Panc1 (cell line): ENCODE measurements at regions not wholly inside any gene's neighbourhood (a gene's known extent, or its start where the extent isn't known, plus 50 kb on each side); places are given as distances from the start of the nearest gene placed in this dataset.

Experiments
- ATAC-seq: fragments of 200-7000 bp; cut with Tn5 transposase; 2 replicates; pipeline ENCODE4 v1.9.1; 2020; ENCODE audit warnings: mild to moderate bottlenecking, moderate library complexity
- BruUV-seq: library from RNA; stranded (reverse); fragments of 400-500 nt; replicated peaks from 2 replicates; lab custom pipeline; 2021; lab: Mats Ljungman, UMichigan
- CTCF ChIA-PET: fragments of 300-600 bp; sonication (Branson Sonifier 250); formaldehyde crosslinking; loops from one replicate; lab custom pipeline; 2022; ENCODE audit warnings: antibody characterized with exemption; lab: Charles Lee
- POLR2A ChIA-PET: fragments of 300-600 bp; sonication (Branson Sonifier 250); formaldehyde crosslinking; loops from one replicate; lab custom pipeline; 2022; ENCODE audit warnings: antibody characterized with exemption; lab: Charles Lee
- DNase-seq: peaks from one replicate; pipeline ENCODE4 v3.0.0-alpha.2; 2010; ENCODE audit warnings: low read depth, low spot score
- H3K27ac ChIP-seq: 2 replicates; pipeline ENCODE4 v1.5.1; 2011; ENCODE audit warnings: mild to moderate bottlenecking, low read length, inconsistent platforms
- H3K27me3 ChIP-seq: fragments of 200-500 bp; sonication (Bioruptor generic); 2 replicates; pipeline ENCODE4 v1.6.0; 2014; ENCODE audit warnings: low read length, inconsistent platforms; ENCODE audit not compliant: control insufficient read depth, insufficient read depth
- H3K36me3 ChIP-seq: fragments of 200-500 bp; sonication (Bioruptor generic); 2 replicates; pipeline ENCODE4 v1.5.1; 2014; ENCODE audit warnings: inconsistent platforms, mild to moderate bottlenecking, low read length, moderate library complexity; ENCODE audit not compliant: control insufficient read depth, insufficient read depth
- H3K4me1 ChIP-seq: 2 replicates; pipeline ENCODE4 v1.5.1; 2011; ENCODE audit warnings: inconsistent platforms, mild to moderate bottlenecking, low read length, moderate library complexity; ENCODE audit not compliant: control insufficient read depth, insufficient read depth
- H3K4me3 ChIP-seq, 2 experiments: 2 replicates each; pipeline ENCODE4 v1.5.1; 2011 to 2012; ENCODE audit warnings: low read depth in 2 of 2, low read length in 2 of 2, mild to moderate bottlenecking in 2 of 2, inconsistent platforms in 1 of 2, moderate library complexity in 1 of 2
- H3K9me3 ChIP-seq: fragments of 200-500 bp; sonication (Bioruptor generic); 2 replicates; pipeline ENCODE4 v1.5.1; 2014; ENCODE audit warnings: low read depth, mild to moderate bottlenecking, inconsistent platforms, low read length, moderate library complexity; ENCODE audit not compliant: control insufficient read depth, insufficient read depth
- POLR2AphosphoS5 ChIP-seq: IDR thresholded peaks from 2 replicates; pipeline ENCODE4 v1.6.1; 2012; ENCODE audit warnings: mild to moderate bottlenecking, low read depth, low read length, moderate library complexity
- SIN3A ChIP-seq: IDR thresholded peaks from 2 replicates; pipeline ENCODE4 v1.6.1; 2012; ENCODE audit warnings: low read depth, mild to moderate bottlenecking, low read length, moderate library complexity, borderline replicate concordance; ENCODE audit not compliant: insufficient read depth
- TCF7L2 ChIP-seq: IDR thresholded peaks from 2 replicates; pipeline ENCODE4 v1.6.1; 2011; ENCODE audit warnings: mild to moderate bottlenecking, low read depth, low read length, inconsistent platforms
- in situ Hi-C: cut with HindIII; loops from 2 replicates; pipeline ENCODE4 v1.10.0; 2016; ENCODE audit warnings: low sequenced_read_pairs, low pct_unique_long_range_greater_than_20kb
- intact Hi-C: fragments of 100-400 bp; cut with micrococcal nuclease; formaldehyde crosslinking; loops from one replicate; pipeline ENCODE4 v1.10.0; 2022; ENCODE audit not compliant: unreplicated experiment
- TF ChIP-seq, protein P1 (sequence below): fragments of 450-650 bp; IDR thresholded peaks from 2 replicates; pipeline ENCODE4 v1.5.1; 2017; ENCODE audit warnings: mild to moderate bottlenecking
- TF ChIP-seq, protein P2 (sequence below), 2 experiments: IDR thresholded peaks; 2 replicates each; pipeline ENCODE4 v1.6.1; 2011 to 2012; ENCODE audit warnings: low read depth in 2 of 2, control low read depth in 1 of 2, low read length in 1 of 2, mild to moderate bottlenecking in 1 of 2, moderate library complexity in 1 of 2; ENCODE audit not compliant: insufficient read depth in 1 of 2

DNA sequence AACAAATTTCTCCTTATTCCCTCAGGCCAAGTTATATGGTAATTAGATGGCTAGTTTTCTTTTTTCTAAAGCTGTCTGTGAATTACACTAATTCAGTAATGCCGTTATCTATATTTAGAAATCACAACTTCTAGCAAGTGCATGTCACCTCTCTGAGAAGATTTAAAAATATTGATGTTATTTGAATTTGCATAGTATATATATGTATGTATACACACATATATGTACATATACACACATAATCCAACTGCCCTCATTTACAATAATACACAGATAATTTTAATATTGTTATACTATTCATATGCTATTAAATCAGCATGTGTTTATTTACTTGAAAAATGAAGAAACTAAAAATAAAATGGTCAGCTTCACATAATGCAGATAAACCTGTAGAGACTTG lies 563.9 kb downstream of the SLC16A7 start:
- no peak overlapping the region for H3K4me3 ChIP-seq
- no peak for DNase-seq
- no peaks in the 10 kb centered on the region for H3K9me3 ChIP-seq
- TF ChIP-seq, protein P1, sequence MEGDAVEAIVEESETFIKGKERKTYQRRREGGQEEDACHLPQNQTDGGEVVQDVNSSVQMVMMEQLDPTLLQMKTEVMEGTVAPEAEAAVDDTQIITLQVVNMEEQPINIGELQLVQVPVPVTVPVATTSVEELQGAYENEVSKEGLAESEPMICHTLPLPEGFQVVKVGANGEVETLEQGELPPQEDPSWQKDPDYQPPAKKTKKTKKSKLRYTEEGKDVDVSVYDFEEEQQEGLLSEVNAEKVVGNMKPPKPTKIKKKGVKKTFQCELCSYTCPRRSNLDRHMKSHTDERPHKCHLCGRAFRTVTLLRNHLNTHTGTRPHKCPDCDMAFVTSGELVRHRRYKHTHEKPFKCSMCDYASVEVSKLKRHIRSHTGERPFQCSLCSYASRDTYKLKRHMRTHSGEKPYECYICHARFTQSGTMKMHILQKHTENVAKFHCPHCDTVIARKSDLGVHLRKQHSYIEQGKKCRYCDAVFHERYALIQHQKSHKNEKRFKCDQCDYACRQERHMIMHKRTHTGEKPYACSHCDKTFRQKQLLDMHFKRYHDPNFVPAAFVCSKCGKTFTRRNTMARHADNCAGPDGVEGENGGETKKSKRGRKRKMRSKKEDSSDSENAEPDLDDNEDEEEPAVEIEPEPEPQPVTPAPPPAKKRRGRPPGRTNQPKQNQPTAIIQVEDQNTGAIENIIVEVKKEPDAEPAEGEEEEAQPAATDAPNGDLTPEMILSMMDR: no peak
- TF ChIP-seq POLR2AphosphoS5 (no peak), TCF7L2 (no peak)
- H3K36me3 ChIP-seq: no peaks in the 10 kb centered on the region
- in situ Hi-C loops: no loop called here
- BruUV-seq: no TSS peak
- H3K27ac ChIP-seq: no peak overlapping the region
- ChIA-PET CTCF (no interaction called here), POLR2A (no interaction called here)
- no peaks in the 10 kb centered on the region for H3K27me3 ChIP-seq
- H3K4me1 ChIP-seq: no peaks in the 10 kb centered on the region
- intact Hi-C loops: no loop called here
- no peak for ATAC-seq

DNA sequence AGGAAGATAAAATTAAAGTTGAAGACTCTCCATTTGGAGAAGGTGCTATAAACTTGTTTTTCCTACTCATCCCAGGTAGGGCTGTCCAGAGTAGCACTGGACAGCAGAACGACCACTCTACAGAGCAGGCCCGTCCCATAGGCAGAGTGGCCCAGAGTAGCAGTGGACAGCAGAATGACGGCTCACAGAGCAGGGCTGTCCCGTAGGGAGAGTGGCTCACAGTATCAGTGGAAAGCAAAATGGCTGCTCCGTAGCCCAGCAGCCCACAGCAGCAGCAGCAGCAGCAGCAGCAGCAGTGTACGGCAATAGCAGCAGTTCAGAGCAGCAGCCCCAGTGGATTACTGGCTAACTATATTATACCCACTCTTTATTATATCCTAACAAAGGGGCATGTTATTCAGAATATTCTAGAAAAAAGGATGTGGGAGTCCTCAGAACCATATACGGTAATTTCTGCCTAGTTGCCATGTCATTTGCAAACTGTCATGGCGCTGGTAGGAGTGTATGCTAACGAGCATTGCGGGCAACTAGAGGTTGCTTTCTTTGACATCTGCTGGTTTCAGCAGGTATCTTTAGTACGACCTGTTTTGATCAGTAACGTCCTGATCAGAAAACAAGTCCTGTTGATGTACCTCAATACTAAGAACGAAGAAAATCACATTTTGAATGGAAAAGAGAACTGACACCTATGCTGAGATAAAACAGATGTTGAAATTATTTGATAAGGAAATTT lies 567.3 kb downstream of the SLC16A7 start:
- intact Hi-C loops: no loop called here
- H3K27ac ChIP-seq: no peak overlapping the region
- BruUV-seq: no TSS peak
- 0 out of 2 replicates have a peak, but pooled peaks cover 3% of the 10 kb centered on the region for H3K9me3 ChIP-seq
- in situ Hi-C loops: no loop called here
- no peak for ATAC-seq
- ChIA-PET POLR2A (no interaction called here), CTCF (no interaction called here)
- no peak for DNase-seq
- no peaks in the 10 kb centered on the region for H3K27me3 ChIP-seq
- no peaks in the 10 kb centered on the region for H3K36me3 ChIP-seq
- TF ChIP-seq, protein P1: no peak
- no peak for TF ChIP-seq SIN3A
- TF ChIP-seq POLR2AphosphoS5: no peak
- TF ChIP-seq TCF7L2: no peak
- TF ChIP-seq, protein P2, sequence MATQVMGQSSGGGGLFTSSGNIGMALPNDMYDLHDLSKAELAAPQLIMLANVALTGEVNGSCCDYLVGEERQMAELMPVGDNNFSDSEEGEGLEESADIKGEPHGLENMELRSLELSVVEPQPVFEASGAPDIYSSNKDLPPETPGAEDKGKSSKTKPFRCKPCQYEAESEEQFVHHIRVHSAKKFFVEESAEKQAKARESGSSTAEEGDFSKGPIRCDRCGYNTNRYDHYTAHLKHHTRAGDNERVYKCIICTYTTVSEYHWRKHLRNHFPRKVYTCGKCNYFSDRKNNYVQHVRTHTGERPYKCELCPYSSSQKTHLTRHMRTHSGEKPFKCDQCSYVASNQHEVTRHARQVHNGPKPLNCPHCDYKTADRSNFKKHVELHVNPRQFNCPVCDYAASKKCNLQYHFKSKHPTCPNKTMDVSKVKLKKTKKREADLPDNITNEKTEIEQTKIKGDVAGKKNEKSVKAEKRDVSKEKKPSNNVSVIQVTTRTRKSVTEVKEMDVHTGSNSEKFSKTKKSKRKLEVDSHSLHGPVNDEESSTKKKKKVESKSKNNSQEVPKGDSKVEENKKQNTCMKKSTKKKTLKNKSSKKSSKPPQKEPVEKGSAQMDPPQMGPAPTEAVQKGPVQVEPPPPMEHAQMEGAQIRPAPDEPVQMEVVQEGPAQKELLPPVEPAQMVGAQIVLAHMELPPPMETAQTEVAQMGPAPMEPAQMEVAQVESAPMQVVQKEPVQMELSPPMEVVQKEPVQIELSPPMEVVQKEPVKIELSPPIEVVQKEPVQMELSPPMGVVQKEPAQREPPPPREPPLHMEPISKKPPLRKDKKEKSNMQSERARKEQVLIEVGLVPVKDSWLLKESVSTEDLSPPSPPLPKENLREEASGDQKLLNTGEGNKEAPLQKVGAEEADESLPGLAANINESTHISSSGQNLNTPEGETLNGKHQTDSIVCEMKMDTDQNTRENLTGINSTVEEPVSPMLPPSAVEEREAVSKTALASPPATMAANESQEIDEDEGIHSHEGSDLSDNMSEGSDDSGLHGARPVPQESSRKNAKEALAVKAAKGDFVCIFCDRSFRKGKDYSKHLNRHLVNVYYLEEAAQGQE (IDR thresholded peaks at IDR 0.05; ENCODE audit: insufficient read depth in 1 of 2, low read depth in 2 of 2, low read length in 1 of 2): no peak
- H3K4me3 ChIP-seq: no peak overlapping the region
- no peaks in the 10 kb centered on the region for H3K4me1 ChIP-seq
